A549 (cell line): ENCODE measurements at regions not wholly inside any gene's neighbourhood (a gene's known extent, or its start where the extent isn't known, plus 50 kb on each side); places are given as distances from the start of the nearest gene placed in this dataset.

ENCODE experiments used
- MYC ChIP-seq: IDR thresholded peaks from 2 replicates; pipeline ENCODE4 v1.6.1; 2012; ENCODE audit warnings: mild to moderate bottlenecking, inconsistent platforms, low read length, improper control_type of control experiment, borderline replicate concordance
- TF ChIP-seq, protein P1 (sequence below): fragments of >200 bp; sonication (Bioruptor Twin); formaldehyde crosslinking; IDR thresholded peaks from 3 replicates; pipeline ENCODE4 v1.5.1; 2016
- TF ChIP-seq, protein P2 (sequence below): fragments of >200 bp; sonication (Bioruptor Twin); formaldehyde crosslinking; IDR thresholded peaks from 3 replicates; pipeline ENCODE4 v1.6.1; 2016

DNA sequence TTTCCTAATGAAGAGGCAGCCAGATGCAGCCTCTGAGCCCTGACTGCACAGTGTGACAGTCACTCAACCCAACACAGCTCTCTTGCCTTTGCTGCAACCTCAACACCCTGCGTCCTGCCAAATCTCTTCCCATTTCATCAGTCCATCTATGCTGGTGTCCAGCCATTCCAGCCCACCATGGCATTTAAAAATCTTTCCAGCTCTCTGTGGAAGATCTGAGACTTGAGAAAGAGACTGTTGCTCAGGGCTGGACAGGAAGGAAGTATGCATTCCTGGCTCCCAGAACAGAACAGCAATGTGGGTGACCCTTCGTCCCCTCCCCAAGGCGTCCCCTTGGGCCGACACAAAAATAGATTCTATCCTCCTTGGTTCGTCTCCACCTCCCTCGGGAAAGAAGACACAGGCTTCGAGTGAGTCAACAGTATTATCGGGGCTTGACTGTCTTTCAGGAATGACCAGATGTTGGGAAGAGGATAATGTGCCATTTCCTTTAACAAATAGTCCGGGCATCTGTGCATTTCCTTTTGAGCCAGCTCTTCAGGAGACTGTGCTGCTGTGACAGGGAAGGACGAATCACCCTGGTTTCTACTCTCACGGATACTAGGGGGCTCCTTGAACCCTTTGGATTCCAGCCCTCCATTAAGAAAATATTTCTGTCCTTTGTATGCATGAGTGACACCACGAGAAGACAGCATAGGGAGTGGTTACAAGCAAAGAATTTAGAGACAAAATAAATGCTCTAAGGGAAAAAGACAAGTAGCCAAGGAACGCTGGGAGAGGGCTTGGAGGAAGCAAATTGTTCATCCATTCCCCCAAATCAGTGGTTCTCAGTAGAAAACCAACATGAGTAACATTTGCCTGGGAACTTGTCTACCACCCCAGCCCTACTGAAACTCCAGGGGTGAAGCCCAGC, 111.4 kb upstream of the CDC42BPA start:
- TF ChIP-seq, protein P1, sequence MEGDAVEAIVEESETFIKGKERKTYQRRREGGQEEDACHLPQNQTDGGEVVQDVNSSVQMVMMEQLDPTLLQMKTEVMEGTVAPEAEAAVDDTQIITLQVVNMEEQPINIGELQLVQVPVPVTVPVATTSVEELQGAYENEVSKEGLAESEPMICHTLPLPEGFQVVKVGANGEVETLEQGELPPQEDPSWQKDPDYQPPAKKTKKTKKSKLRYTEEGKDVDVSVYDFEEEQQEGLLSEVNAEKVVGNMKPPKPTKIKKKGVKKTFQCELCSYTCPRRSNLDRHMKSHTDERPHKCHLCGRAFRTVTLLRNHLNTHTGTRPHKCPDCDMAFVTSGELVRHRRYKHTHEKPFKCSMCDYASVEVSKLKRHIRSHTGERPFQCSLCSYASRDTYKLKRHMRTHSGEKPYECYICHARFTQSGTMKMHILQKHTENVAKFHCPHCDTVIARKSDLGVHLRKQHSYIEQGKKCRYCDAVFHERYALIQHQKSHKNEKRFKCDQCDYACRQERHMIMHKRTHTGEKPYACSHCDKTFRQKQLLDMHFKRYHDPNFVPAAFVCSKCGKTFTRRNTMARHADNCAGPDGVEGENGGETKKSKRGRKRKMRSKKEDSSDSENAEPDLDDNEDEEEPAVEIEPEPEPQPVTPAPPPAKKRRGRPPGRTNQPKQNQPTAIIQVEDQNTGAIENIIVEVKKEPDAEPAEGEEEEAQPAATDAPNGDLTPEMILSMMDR = no peak
- TF ChIP-seq, protein P2, sequence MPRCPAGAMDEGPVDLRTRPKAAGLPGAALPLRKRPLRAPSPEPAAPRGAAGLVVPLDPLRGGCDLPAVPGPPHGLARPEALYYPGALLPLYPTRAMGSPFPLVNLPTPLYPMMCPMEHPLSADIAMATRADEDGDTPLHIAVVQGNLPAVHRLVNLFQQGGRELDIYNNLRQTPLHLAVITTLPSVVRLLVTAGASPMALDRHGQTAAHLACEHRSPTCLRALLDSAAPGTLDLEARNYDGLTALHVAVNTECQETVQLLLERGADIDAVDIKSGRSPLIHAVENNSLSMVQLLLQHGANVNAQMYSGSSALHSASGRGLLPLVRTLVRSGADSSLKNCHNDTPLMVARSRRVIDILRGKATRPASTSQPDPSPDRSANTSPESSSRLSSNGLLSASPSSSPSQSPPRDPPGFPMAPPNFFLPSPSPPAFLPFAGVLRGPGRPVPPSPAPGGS = no peak
- no peak for TF ChIP-seq MYC
